Ascending aorta (tissue), 2 donors: ENCODE measurements at regions not wholly inside any gene's neighbourhood (a gene's known extent, or its start where the extent isn't known, plus 50 kb on each side); places are given as distances from the start of the nearest gene placed in this dataset.

Experiments used
- DNase-seq, 2 donors: peaks; one replicate each; pipeline ENCODE4 v3.0.0-alpha.2; 2019; ENCODE audit warnings: low spot score in 2 of 2
- H3K27ac ChIP-seq, 2 donors: fragments of 200-600 bp; sonication (generic); one replicate each; pipeline ENCODE4 v1.5.1; 2016 to 2017; ENCODE audit warnings: mild to moderate bottlenecking in 1 of 2
- H3K27me3 ChIP-seq: fragments of 200-600 bp; sonication (generic); one replicate; pipeline ENCODE4 v1.5.1; 2017
- H3K36me3 ChIP-seq, 2 donors: fragments of 200-600 bp; sonication (generic); one replicate each; pipeline ENCODE4 v1.5.1; 2016
- H3K4me1 ChIP-seq, 2 donors: fragments of 200-600 bp; sonication (generic); one replicate each; pipeline ENCODE4 v1.5.1; 2016 to 2017; ENCODE audit warnings: mild to moderate bottlenecking in 1 of 2
- H3K4me3 ChIP-seq, 2 donors: fragments of 200-600 bp; sonication (generic); one replicate each; pipeline ENCODE4 v1.5.1; 2016 to 2017; ENCODE audit warnings: mild to moderate bottlenecking in 1 of 2
- H3K9me3 ChIP-seq, 2 donors: fragments of 200-600 bp; sonication (generic); one replicate each; pipeline ENCODE4 v1.5.1; 2016
- intact Hi-C: fragments of 100-400 bp; cut with DNase I; formaldehyde crosslinking; loops from one replicate; pipeline ENCODE4 v1.15.1; 2023
- TF ChIP-seq, protein P1 (sequence below), 3 experiments: fragments of 200-600 bp in 2 of 3; fragments of 450-650 bp in 1 of 3; sonication (generic) in 2 of 3; IDR thresholded peaks; one replicate each; pipeline ENCODE4 v1.5.1; 2016 to 2019; ENCODE audit warnings: antibody characterized with exemption in 3 of 3, mild to moderate bottlenecking in 1 of 3, moderate library complexity in 1 of 3

DNA sequence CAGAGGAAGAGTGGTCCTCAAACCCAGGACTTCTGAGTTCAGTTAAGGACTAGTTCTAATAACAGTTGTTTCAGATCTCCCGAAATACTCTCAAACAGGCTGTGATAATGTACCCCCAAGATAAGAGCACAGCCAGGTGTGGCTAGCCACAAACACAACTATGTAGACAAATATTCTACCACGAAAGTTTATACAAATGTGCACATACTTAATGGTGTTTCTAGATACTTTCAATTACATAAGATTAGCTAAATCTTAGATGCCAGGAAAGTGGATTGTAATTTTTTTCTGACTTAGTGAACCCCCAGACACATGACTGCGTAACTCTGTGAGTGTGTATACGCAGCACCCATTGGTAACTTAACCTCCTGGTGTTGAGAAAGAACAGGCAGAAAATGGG lies 270.0 kb downstream of the USP25 start:
- TF ChIP-seq, protein P1, sequence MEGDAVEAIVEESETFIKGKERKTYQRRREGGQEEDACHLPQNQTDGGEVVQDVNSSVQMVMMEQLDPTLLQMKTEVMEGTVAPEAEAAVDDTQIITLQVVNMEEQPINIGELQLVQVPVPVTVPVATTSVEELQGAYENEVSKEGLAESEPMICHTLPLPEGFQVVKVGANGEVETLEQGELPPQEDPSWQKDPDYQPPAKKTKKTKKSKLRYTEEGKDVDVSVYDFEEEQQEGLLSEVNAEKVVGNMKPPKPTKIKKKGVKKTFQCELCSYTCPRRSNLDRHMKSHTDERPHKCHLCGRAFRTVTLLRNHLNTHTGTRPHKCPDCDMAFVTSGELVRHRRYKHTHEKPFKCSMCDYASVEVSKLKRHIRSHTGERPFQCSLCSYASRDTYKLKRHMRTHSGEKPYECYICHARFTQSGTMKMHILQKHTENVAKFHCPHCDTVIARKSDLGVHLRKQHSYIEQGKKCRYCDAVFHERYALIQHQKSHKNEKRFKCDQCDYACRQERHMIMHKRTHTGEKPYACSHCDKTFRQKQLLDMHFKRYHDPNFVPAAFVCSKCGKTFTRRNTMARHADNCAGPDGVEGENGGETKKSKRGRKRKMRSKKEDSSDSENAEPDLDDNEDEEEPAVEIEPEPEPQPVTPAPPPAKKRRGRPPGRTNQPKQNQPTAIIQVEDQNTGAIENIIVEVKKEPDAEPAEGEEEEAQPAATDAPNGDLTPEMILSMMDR (IDR thresholded peaks at IDR 0.05), result no peak
- Histone ChIP-seq H3K9me3 (no peaks in the 10 kb centered on the region), H3K27me3 (no peaks in the 10 kb centered on the region), H3K4me3 (no peak overlapping the region), H3K27ac (no peak overlapping the region), H3K36me3 (no peaks in the 10 kb centered on the region), H3K4me1 (no peaks in the 10 kb centered on the region)
- intact Hi-C loops, result no loop called here
- no peak for DNase-seq

DNA sequence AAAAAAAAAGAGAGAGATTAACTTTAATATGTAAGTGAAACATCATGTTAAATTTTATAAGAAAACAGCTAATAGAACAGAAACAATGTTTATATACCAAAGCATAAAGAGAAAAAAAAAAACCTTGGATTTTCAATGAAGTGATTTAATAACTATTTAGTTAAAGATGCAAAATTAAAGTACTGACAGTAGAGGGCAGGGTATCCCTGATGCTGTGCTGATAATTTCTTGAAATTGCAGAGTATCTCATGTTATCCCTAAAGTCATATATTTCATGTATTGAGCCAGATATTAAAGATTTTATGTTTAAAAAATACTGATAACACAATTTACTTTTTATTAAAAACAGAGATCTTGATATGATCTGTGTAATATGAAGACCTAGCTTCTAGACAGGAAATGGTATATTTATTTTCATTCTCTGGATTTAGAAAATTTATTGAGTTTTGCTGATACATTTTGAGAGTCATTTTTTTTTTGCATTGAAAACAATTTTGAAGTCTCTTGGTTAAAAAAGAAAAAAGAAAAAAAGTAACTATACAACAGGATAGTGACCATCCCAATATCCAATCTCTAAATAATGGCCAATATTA lies 273.2 kb downstream of the USP25 start:
- no peaks in the 10 kb centered on the region for H3K4me1 ChIP-seq
- H3K27me3 ChIP-seq, result no peaks in the 10 kb centered on the region
- no peaks in the 10 kb centered on the region for H3K9me3 ChIP-seq
- H3K27ac ChIP-seq, result no peak overlapping the region
- intact Hi-C loops, result no loop called here
- DNase-seq, result no peak
- H3K4me3 ChIP-seq, result no peak overlapping the region
- H3K36me3 ChIP-seq, result no peaks in the 10 kb centered on the region
- TF ChIP-seq, protein P1 (IDR thresholded peaks at IDR 0.05), result peak in 2 of 3 experiments; percentile 13 to 17

DNA sequence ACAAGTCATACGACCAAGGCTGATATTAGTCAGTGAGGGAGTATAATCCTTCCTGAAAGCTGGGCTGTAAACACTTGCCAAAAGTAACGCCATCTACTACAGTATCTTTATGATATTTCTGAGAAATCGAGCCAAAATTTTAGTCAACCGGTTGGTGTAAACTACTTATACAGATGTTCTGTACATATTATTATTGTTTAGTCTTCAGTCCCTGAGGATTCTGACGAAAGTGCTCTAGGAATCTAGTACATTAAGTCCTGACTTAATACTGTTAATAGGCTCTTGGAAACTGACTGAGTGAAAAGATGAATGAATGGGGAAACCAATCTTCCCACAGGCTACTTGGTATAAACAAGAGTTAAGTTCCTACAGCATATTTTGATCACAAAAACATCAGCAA lies 274.3 kb downstream of the USP25 start:
- Histone ChIP-seq H3K27ac (no peak overlapping the region), H3K4me3 (no peak overlapping the region), H3K4me1 (no peaks in the 10 kb centered on the region), H3K27me3 (no peaks in the 10 kb centered on the region), H3K9me3 (no peaks in the 10 kb centered on the region), H3K36me3 (no peaks in the 10 kb centered on the region)
- TF ChIP-seq, protein P1 (IDR thresholded peaks at IDR 0.05), result no peak
- intact Hi-C loops, result no loop called here
- DNase-seq, result no peak

DNA sequence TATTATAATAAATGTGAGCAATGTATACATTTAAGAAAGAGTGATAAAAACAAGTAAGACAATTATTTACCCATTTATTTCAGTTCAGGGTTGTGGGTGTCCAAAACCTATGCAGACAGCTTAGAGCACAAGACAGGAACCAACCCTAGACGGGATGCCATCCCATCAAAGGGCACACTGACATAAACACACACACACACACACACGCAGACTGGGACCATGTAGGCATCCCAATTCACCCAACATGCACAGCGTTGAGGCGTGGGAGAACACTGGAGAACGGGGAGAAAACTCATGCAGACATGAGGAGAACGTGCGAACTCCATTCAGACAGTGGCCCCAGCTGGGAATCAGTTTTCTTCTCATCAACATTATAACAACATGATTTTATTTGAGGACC lies 274.7 kb downstream of the USP25 start:
- DNase-seq, result no peak
- Histone ChIP-seq H3K4me3 (no peak overlapping the region), H3K27ac (no peak overlapping the region), H3K27me3 (no peaks in the 10 kb centered on the region), H3K9me3 (no peaks in the 10 kb centered on the region), H3K4me1 (no peaks in the 10 kb centered on the region), H3K36me3 (no peaks in the 10 kb centered on the region)
- intact Hi-C loops, result no loop called here
- TF ChIP-seq, protein P1 (IDR thresholded peaks at IDR 0.05), result no peak

DNA sequence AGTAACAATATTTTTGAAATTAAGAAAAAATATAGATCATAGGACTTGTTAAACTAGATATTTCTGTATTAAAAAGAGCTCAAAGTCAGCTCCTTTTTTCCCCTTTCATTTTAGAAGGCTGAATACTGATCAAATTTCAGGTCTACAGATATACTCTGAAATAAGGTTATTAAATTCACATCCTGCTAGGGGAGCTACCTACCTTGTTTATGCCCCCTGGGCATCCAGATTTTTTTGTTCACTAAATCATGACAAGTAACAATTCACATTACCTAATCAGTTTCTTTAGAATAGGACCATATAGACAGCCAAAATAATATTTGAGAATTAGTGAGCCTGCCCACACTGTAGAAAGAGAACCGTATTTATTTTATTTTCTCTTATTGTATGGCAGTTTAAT lies 276.2 kb downstream of the USP25 start:
- Histone ChIP-seq H3K36me3 (no peaks in the 10 kb centered on the region), H3K27ac (no peak overlapping the region), H3K4me3 (no peak overlapping the region), H3K9me3 (no peaks in the 10 kb centered on the region), H3K27me3 (no peaks in the 10 kb centered on the region), H3K4me1 (no peaks in the 10 kb centered on the region)
- no peak for DNase-seq
- intact Hi-C loops, result no loop called here
- TF ChIP-seq, protein P1 (IDR thresholded peaks at IDR 0.05), result no peak

DNA sequence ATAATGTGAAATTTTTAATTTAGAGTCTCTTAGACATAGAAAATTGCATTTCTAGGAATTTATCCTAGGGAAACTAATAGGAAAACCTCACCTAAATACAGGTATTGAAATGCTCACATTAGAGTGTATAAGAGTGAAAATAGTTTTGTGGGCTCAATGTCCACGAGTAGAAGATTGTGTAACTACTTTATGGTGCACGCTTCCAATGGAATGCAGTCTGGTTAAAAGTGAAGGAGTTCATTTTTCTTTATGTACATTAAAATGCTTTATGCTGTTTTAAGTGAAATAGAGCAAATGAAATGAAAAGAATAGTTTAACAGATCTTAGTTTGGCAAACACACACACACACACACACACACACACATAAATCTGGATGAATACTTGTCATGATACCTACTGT lies 278.2 kb downstream of the USP25 start:
- intact Hi-C loops, result no loop called here
- H3K27me3 ChIP-seq, result no peaks in the 10 kb centered on the region
- TF ChIP-seq, protein P1 (IDR thresholded peaks at IDR 0.05), result no peak

More for the DNA sequence above, 278.2 kb downstream of the USP25 start:
- DNase-seq, result no peak
- Histone ChIP-seq H3K9me3 (no peaks in the 10 kb centered on the region), H3K4me3 (no peak overlapping the region), H3K36me3 (no peaks in the 10 kb centered on the region), H3K4me1 (no peaks in the 10 kb centered on the region), H3K27ac (no peak overlapping the region)
